ENCODE measurements at regions not wholly inside any gene's neighbourhood (a gene's known extent, or its start where the extent isn't known, plus 50 kb on each side); places are given as distances from the start of the nearest gene placed in this dataset.

GRCh38 chr21:28826021-28826420, 166.7 kb downstream of the LTN1 start:
- DNase-seq: no peak

- no peak for DNase-seq
Observed at GRCh38 chr21:28823429-28823828, 169.2 kb downstream of the LTN1 start.

- no peak for DNase-seq
Observed at GRCh38 chr21:28822486-28823335, 170.0 kb downstream of the LTN1 start.

- no peak for DNase-seq
Observed at GRCh38 chr21:28822123-28822399, 170.6 kb downstream of the LTN1 start.

GRCh38 chr21:28821276-28822122, 171.2 kb downstream of the LTN1 start:
- no peak for DNase-seq

- no peak for DNase-seq
Observed at GRCh38 chr21:28818663-28819278, 173.9 kb downstream of the LTN1 start.

- no peak for DNase-seq
Observed at GRCh38 chr21:28817871-28818270, 174.8 kb downstream of the LTN1 start.

- DNase-seq: no peak
Observed at GRCh38 chr21:28811860-28812259, 180.8 kb downstream of the LTN1 start.

- no peak for DNase-seq
Observed at GRCh38 chr21:28810826-28811524, 181.7 kb downstream of the LTN1 start.

- DNase-seq: no peak
Observed at GRCh38 chr21:28805885-28806284, 186.8 kb downstream of the LTN1 start.

- DNase-seq: no peak
Observed at GRCh38 chr21:28804089-28804670, 188.5 kb downstream of the LTN1 start.

- no peak for DNase-seq
Observed at GRCh38 chr21:28801906-28802305, 190.8 kb downstream of the LTN1 start.

- DNase-seq: no peak
Observed at GRCh38 chr21:28799926-28800325, 192.8 kb downstream of the LTN1 start.

GRCh38 chr21:28798798-28799197, 193.9 kb downstream of the LTN1 start:
- DNase-seq: no peak

- no peak for DNase-seq
Observed at GRCh38 chr21:28795251-28795650, 197.4 kb downstream of the LTN1 start.

- no peak for DNase-seq
Observed at GRCh38 chr21:28794371-28794851, 198.3 kb downstream of the LTN1 start.

- DNase-seq: no peak
Observed at GRCh38 chr21:28793043-28793442, 199.6 kb downstream of the LTN1 start.

- no peak for DNase-seq
Observed at GRCh38 chr21:28791595-28792282, 200.9 kb downstream of the LTN1 start.

GRCh38 chr21:28790335-28790734, 202.3 kb downstream of the LTN1 start:
- no peak for DNase-seq

- no peak for DNase-seq
Observed at GRCh38 chr21:28789523-28789922, 203.2 kb downstream of the LTN1 start.

- no peak for DNase-seq
Observed at GRCh38 chr21:28788030-28788429, 204.6 kb downstream of the LTN1 start.

GRCh38 chr21:28783641-28784185, 209.0 kb downstream of the LTN1 start:
- no peak for DNase-seq

All from CD4-positive, alpha-beta T cell treated with Interferon gamma for 1 hour (primary cell).